ENCODE measurements at regions not wholly inside any gene's neighbourhood (a gene's known extent, or its start where the extent isn't known, plus 50 kb on each side); places are given as distances from the start of the nearest gene placed in this dataset.

GRCh38 chr3:94593526-94594150 lies 530.8 kb downstream of the NSUN3 start:
- TF ChIP-seq EZH2 (IDR thresholded peaks at IDR 0.05; ENCODE audit: low read length, unreplicated experiment) (no peak), CTCF (conservative IDR thresholded peaks at IDR 0.05; ENCODE audit: low read depth, low read length) (no peak)

Measured in PC-3 (cell line).